SH-SY5Y (cell line): ENCODE measurements at regions not wholly inside any gene's neighbourhood (a gene's known extent, or its start where the extent isn't known, plus 50 kb on each side); places are given as distances from the start of the nearest gene placed in this dataset.

Source experiments
- GATA2 ChIP-seq: IDR thresholded peaks from 2 replicates; pipeline ENCODE4 v1.6.1; 2011; ENCODE audit warnings: mild to moderate bottlenecking, low read depth, low read length
- GATA3 ChIP-seq: IDR thresholded peaks from 2 replicates; pipeline ENCODE4 v1.6.1; 2011; ENCODE audit warnings: low read depth, mild to moderate bottlenecking, low read length, moderate library complexity

DNA sequence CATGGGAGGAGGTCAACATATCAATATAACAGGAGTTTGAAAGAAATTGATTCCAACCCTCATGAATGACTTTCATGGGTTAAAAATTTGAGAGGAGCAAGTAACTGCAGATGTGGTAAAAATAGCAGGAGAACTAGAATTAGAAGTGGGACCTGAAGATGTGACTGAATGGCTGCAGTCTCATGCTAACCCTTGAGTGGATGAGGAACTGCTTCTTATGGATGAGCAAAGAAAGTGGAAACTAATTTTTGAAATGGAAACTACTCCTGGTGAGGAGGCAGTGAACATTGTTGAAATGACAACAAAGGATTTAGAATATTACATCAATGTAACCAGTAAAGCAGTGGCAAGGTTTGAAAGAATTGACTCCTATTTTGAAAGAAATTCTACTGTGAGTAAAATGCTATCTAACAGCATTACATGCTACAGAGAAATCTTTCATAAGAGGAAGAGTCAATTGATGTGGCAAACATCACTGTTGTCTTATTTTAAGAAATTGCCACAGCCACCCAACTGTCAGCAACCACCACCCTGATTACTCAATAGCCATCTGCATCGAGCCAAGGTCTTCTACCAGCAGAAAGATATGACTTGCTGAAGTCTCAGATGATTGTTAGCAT, 1683.2 kb downstream of the MAT2B start:
- TF ChIP-seq GATA3 (no peak), GATA2 (no peak)
